Aorta (tissue), 5 donors: ENCODE measurements at regions not wholly inside any gene's neighbourhood (a gene's known extent, or its start where the extent isn't known, plus 50 kb on each side); places are given as distances from the start of the nearest gene placed in this dataset.

Source experiments
- ATAC-seq: fragments of 200-7000 bp; cut with Tn5 transposase; one replicate; pipeline ENCODE4 v1.9.1; 2022; ENCODE audit warnings: moderate library complexity; ENCODE audit not compliant: low FRiP score
- DNase-seq, 2 donors: peaks; one replicate each; pipeline ENCODE4 v3.0.0-alpha.2; 2020
- H3K27ac ChIP-seq, 2 donors: one replicate each; pipeline ENCODE4 v1.5.1; 2013; ENCODE audit warnings: low read length in 2 of 2, mild to moderate bottlenecking in 2 of 2, moderate library complexity in 2 of 2, control low read depth in 1 of 2, inconsistent platforms in 1 of 2, low read depth in 1 of 2
- H3K27me3 ChIP-seq, 2 donors: one replicate each; pipeline ENCODE4 v1.6.1; 2013; ENCODE audit warnings: control low read depth in 1 of 2, low read length in 1 of 2, mild to moderate bottlenecking in 1 of 2, moderate library complexity in 1 of 2; ENCODE audit not compliant: insufficient read depth in 2 of 2, control insufficient read depth in 1 of 2
- H3K36me3 ChIP-seq, 2 donors: one replicate each; pipeline ENCODE4 v1.6.1; 2013; ENCODE audit warnings: control low read depth in 1 of 2, low read length in 1 of 2, mild to moderate bottlenecking in 1 of 2; ENCODE audit not compliant: insufficient read depth in 2 of 2, control insufficient read depth in 1 of 2
- H3K4me1 ChIP-seq, 2 donors: one replicate each; pipeline ENCODE4 v1.6.1; 2013; ENCODE audit warnings: low read length in 2 of 2, control low read depth in 1 of 2, mild to moderate bottlenecking in 1 of 2, moderate library complexity in 1 of 2; ENCODE audit not compliant: insufficient read depth in 2 of 2, control insufficient read depth in 1 of 2
- H3K4me3 ChIP-seq, 2 donors: one replicate each; pipeline ENCODE4 v1.5.1; 2013; ENCODE audit warnings: low read length in 2 of 2, control low read depth in 1 of 2, mild to moderate bottlenecking in 1 of 2
- H3K9me3 ChIP-seq: one replicate; pipeline ENCODE4 v1.6.1; 2013; ENCODE audit warnings: mild to moderate bottlenecking, low read length; ENCODE audit not compliant: control insufficient read depth
- WGBS, 2 donors: extraction: QIAGEN DNeasy Blood & Tissue Kit; methylation state at CpG; one replicate each; pipeline ENCODE4 v1.1.7; 2013; 5-methylcytosine and 5-hydroxymethylcytosine counted together
- intact Hi-C, 2 donors: fragments of 100-400 bp; cut with DNase I; formaldehyde crosslinking; loops; one replicate each; pipeline versions ENCODE4 v1.14.2 to v1.15.0; 2022
- donor health status: healthy with polysubstance abuse.
- donor health status: Bipolar disorder and iron deficiency.
- donor health status: DM: no; HTN: no; CAD: no.
- donor health status: DM: no; HTN: no; CAD: no.
- donor health status: DM: yes; HTN: yes; CAD: no.

DNA sequence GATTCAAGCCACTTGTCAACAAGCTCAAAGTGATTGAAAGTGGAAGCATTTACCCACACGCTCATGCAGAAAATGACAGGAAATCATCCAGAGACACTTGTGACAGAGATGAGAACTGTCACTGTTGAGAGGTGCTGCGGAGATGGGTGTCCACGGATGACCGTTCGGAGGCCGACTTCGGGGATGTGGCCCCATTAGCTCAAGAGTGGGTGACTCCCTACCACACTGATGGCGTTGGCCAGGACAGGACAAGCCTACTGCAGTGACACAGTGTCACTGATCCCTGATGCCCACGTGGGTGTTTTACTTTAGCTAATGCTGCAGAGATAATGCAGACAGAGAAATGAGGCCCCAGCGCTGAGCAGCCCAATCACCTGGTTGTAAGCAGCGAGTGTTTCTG, 81.5 kb upstream of the YWHAQ start:
- no peak for ATAC-seq

DNA sequence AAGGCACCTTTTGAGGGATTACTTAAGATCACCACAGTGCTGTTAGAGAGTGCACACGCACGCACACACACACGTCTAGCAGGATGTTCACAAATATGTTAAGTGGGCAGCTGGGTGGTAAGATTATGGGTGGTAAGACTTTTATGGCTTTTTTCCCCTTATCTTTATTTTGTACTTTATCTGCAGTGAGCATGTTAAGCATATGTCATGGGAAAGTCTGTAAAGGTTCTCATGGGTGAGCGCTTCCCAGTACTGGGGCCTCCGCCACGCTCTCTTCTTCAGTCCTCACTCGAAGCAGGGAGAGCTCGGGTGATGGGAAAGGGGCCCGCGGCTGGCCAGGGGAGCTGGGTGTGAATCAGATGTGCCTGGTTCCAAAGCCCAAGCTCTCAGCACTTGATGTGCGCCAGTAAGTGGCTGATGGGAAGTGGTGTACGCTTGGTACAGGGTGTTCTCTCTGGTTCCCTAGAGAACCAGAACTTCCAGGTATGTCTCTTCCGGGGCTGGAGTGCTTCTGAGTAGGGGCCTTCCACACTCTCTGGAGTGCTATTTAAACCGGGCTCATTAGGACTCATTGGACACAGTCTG, 83.9 kb upstream of the YWHAQ start:
- no peak for ATAC-seq
- no peak overlapping the region for H3K4me3 ChIP-seq
- WGBS, 2 donors, result 78 to 81% methylated on average over 14 of the region's 14 CpGs
- no peaks in the 10 kb centered on the region for H3K27me3 ChIP-seq
- intact Hi-C loops, result no loop called here
- no peaks in the 10 kb centered on the region for H3K36me3 ChIP-seq
- DNase-seq, result no peak
- no peaks in the 10 kb centered on the region for H3K9me3 ChIP-seq
- H3K27ac ChIP-seq, result no peak overlapping the region
- H3K4me1 ChIP-seq, result no peaks in the 10 kb centered on the region

More for the DNA sequence above, 81.5 kb upstream of the YWHAQ start:
- Histone ChIP-seq H3K4me3 (no peak overlapping the region), H3K4me1 (no peaks in the 10 kb centered on the region), H3K9me3 (no peaks in the 10 kb centered on the region), H3K36me3 (no peaks in the 10 kb centered on the region), H3K27me3 (no peaks in the 10 kb centered on the region), H3K27ac (no peak overlapping the region)
- 89 to 90% methylated on average over 11 of the region's 11 CpGs for WGBS, 2 donors
- no peak for DNase-seq
- intact Hi-C loops, result no loop called here

DNA sequence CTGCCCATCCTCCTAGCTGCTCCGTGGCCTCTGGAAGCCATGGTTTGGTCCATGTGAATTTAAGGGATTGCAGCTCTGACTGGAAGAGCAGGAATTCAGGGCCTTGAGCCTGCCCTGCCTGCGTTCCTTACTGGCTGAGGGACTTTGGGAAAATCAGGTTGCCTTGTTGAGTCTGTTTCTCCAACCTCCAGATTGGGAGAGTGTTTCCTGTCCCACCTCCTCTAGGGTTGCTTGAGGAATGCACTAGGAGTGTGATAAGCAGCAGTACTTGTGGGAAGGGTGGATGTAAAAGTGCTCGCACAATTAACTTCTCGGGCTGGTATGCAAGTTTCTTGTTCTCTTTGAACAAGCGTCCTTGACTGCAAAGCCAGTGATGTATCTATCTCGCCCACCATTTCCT, 84.4 kb upstream of the YWHAQ start:
- intact Hi-C loops, result no loop called here
- Histone ChIP-seq H3K27me3 (no peaks in the 10 kb centered on the region), H3K27ac (no peak overlapping the region), H3K9me3 (no peaks in the 10 kb centered on the region), H3K4me1 (no peaks in the 10 kb centered on the region), H3K4me3 (no peak overlapping the region), H3K36me3 (no peaks in the 10 kb centered on the region)
- DNase-seq (no peak), ATAC-seq (no peak)
- WGBS, 2 donors, result 78 to 80% methylated on average over 6 of the region's 6 CpGs

DNA sequence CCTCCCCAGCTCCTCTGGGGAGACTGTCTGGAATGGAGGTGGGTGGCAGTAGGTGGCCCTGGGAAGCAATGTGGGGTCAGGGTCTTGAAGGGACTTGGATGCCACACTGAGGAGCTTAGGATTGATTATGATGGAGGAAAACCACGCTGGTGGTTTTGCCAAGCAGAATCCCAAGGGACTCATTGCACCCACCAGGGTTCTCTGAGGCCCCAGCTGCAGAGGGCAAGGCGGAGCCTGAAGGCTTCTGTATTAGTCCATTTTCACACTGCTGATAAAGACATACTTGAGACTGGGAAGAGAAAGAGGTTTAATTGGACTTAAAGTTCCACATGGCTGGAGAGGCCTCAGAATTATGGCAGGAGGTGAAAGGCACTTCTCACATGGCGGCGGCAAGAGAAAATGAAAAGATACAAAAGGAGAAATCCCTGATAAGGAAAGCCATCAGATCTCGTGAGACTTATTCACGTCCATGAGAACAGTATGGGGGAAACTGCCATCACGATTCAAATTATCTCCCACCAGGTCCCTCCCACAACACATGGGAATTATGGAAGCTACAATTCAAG, 87.2 kb upstream of the YWHAQ start:
- Histone ChIP-seq H3K36me3 (no peaks in the 10 kb centered on the region), H3K9me3 (no peaks in the 10 kb centered on the region), H3K27me3 (no peaks in the 10 kb centered on the region), H3K4me3 (no peak overlapping the region), H3K4me1 (no peaks in the 10 kb centered on the region), H3K27ac (no peak overlapping the region)
- DNase-seq (no peak), ATAC-seq (no peak)
- 91 to 97% methylated on average over 7 of the region's 7 CpGs for WGBS, 2 donors
- intact Hi-C loops, result no loop called here

DNA sequence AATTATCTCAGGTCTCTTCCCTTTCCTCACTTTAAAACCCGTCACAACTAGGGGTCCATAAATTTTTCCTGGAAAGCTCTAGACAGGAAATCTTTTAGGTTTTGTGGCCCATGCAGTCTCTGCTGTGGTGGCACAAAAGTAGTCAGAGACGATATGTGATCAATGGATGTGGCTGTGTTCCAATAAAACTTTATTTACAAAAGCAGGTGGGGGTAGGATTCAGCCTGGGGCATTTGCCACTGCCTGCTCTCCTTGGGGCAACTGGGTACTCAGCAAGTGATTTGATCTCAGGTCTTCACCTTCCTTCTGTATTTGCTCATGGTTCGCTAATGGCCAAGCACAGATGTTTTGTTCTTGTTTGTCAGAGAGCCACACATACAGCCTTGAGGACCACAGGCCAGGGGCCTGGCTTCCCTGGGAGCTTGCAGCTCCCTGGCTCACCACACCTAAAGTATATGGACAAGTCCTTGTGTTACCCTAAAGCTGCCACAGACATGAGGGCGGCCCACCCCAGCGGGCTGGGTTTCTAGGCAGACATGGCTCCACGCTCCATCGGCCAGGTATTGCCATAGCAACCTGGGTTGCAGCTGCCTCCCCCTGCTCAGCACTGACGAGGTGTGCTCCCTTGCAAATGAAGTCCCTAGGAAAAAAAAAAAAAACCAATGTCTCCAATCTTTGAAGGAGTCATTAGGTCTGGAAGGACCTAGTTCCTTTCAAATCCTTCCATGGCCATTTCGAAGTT, 89.7 kb upstream of the YWHAQ start:
- Histone ChIP-seq H3K36me3 (no peaks in the 10 kb centered on the region), H3K9me3 (no peaks in the 10 kb centered on the region), H3K27ac (no peak overlapping the region), H3K27me3 (no peaks in the 10 kb centered on the region), H3K4me3 (no peak overlapping the region), H3K4me1 (no peaks in the 10 kb centered on the region)
- WGBS, 2 donors, result 93 to 94% methylated on average over 9 of the region's 9 CpGs
- ATAC-seq (no peak), DNase-seq (no peak)
- intact Hi-C loops, result no loop called here

DNA sequence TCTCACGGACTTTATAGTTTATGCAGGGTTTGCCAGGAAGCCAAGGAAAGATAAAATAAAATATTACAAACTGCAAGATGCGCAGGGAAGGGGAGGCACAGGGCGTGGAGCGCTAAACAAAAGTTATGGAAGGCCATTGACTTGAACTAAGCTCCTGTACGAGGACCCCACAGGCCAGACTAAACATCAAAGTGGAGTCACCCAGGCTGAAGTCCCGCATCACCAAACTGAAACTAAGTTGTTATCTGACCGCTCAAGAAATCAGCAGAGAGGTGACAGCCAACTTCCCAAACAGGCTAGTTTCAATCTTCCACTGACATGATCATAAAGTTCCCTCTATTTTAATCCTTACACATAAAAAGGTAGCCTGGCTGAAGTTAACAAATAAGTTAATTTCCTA, 90.5 kb upstream of the YWHAQ start:
- no peaks in the 10 kb centered on the region for H3K4me1 ChIP-seq
- no peaks in the 10 kb centered on the region for H3K27me3 ChIP-seq
- no peak overlapping the region for H3K4me3 ChIP-seq
- ATAC-seq (no peak), DNase-seq (no peak)
- no peaks in the 10 kb centered on the region for H3K9me3 ChIP-seq
- WGBS, 2 donors, result 81 to 82% methylated on average over 7 of the region's 7 CpGs
- H3K36me3 ChIP-seq, result no peaks in the 10 kb centered on the region
- intact Hi-C loops, result no loop called here
- no peak overlapping the region for H3K27ac ChIP-seq

DNA sequence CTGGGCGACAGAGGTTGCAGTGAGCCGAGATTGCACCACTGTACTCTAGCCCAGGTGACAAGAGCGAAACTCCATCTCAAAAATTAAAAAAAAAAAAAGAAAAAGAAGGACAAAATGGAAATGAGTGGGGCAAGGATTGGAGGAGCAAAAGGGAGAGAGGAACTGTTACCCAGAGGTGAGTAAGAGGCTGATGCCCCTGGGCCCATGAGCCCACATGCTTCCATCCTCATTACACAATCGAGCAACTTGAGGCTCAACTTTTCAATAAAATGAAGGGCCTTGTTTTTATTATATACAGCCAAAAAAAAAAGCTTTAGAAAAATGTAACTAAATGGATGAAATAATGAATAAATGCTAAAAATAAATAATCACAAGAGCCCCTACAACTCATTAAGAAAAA, 91.7 kb upstream of the YWHAQ start:
- no peaks in the 10 kb centered on the region for H3K36me3 ChIP-seq
- intact Hi-C loops, result no loop called here
- H3K4me3 ChIP-seq, result no peak overlapping the region
- H3K27me3 ChIP-seq, result no peaks in the 10 kb centered on the region
- H3K27ac ChIP-seq, result no peak overlapping the region
- H3K9me3 ChIP-seq, result no peaks in the 10 kb centered on the region
- no peak for DNase-seq
- WGBS, 2 donors, result 73 to 95% methylated on average over 4 of the region's 4 CpGs
- no peaks in the 10 kb centered on the region for H3K4me1 ChIP-seq
- no peak for ATAC-seq

DNA sequence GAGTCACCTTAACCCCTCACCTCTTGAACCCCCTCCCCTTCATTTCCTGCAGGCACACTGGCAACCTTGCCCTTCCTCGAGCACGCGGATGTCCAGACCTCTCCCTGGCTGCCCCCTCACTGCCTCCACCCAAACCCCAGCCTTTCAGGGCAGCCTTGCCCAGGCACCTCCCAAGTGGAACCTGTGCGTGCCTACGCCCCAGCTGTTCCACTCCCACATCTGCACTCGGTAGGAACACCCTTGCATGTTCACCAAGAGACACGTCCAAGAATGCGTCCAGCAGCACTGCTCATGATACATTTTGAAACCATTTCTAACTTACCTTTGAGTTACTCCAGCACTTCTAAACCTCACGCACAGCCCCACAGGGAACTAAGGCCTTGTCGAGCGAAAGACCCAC, 93.8 kb upstream of the YWHAQ start:
- H3K27me3 ChIP-seq, result no peaks in the 10 kb centered on the region
- H3K9me3 ChIP-seq, result no peaks in the 10 kb centered on the region
- H3K4me1 ChIP-seq, result no peaks in the 10 kb centered on the region
- no peak overlapping the region for H3K4me3 ChIP-seq
- H3K36me3 ChIP-seq, result no peaks in the 10 kb centered on the region
- WGBS, 2 donors, result 87 to 89% methylated on average over 11 of the region's 11 CpGs
- ATAC-seq (no peak), DNase-seq (no peak)
- intact Hi-C loops, result no loop called here
- H3K27ac ChIP-seq, result no peak overlapping the region

DNA sequence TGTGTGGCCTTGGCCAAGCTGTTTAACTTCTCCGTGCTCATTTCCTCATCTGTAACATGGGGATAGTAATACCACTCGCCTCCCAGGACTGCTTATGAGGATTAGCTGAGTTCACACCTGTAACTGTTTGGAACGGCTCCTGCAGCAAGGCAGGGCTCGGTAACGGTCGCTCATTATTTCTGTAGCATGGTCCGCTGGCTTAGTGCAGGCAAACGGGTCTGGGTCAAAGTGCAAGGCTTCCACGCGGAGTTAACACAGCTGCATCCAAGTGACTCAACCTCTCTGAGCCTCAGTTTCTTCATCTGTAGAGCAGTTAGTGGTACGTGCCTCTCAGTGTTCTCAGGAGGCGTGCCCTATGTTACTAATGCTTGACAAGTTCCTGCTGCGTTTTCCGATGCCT, 94.3 kb upstream of the YWHAQ start:
- no peak overlapping the region for H3K27ac ChIP-seq
- no peak for DNase-seq

More for the DNA sequence above, 94.3 kb upstream of the YWHAQ start:
- Histone ChIP-seq H3K4me3 (no peak overlapping the region), H3K9me3 (no peaks in the 10 kb centered on the region), H3K4me1 (no peaks in the 10 kb centered on the region), H3K27me3 (no peaks in the 10 kb centered on the region), H3K36me3 (no peaks in the 10 kb centered on the region)
- whole genome bisulfite sequencing, 2 donors, result 83 to 86% methylated on average over 14 of the region's 14 CpGs
- ATAC-seq, result no peak
- intact Hi-C loops, result no loop called here
